ENCODE measurements at regions not wholly inside any gene's neighbourhood (a gene's known extent, or its start where the extent isn't known, plus 50 kb on each side); places are given as distances from the start of the nearest gene placed in this dataset.

- DNase-seq (ENCODE audit: low read depth) = no peak
- H3K4me3 ChIP-seq (ENCODE audit: low read depth, low read length) = no peak overlapping the region
- TF ChIP-seq CTCF (IDR thresholded peaks at IDR 0.05; ENCODE audit: control insufficient read depth, extremely low read depth, insufficient read depth) = no peak
Measured at GRCh38 chr19:34313188-34313587, 51.8 kb upstream of the GPI start.

- TF ChIP-seq CTCF (IDR thresholded peaks at IDR 0.05; ENCODE audit: control insufficient read depth, extremely low read depth, insufficient read depth) = no peak
- no peak for DNase-seq (ENCODE audit: low read depth)
- no peak overlapping the region for H3K4me3 ChIP-seq (ENCODE audit: low read depth, low read length)
Measured at GRCh38 chr19:34314437-34315313, 50.3 kb upstream of the GPI start.
